HG03159 (cell line): ENCODE measurements at regions not wholly inside any gene's neighbourhood (a gene's known extent, or its start where the extent isn't known, plus 50 kb on each side); places are given as distances from the start of the nearest gene placed in this dataset.

Source experiments
- ATAC-seq: cut with Tn5 transposase; IDR thresholded peaks from one replicate; pipeline ENCODE4 v1.9.1; 2021; ENCODE audit warnings: mild to moderate bottlenecking, moderate library complexity; ENCODE audit not compliant: unreplicated experiment

- ATAC-seq, result no peak
Observed at GRCh38 chr7:85529201-85529600, 342.3 kb upstream of the SEMA3D start.

GRCh38 chr7:85528581-85528980, 341.7 kb upstream of the SEMA3D start:
- no peak for ATAC-seq

GRCh38 chr7:85525676-85526075, 338.8 kb upstream of the SEMA3D start:
- ATAC-seq, result no peak

GRCh38 chr7:85522070-85522469, 335.2 kb upstream of the SEMA3D start:
- no peak for ATAC-seq

GRCh38 chr7:85521108-85521694, 334.3 kb upstream of the SEMA3D start:
- no peak for ATAC-seq

GRCh38 chr7:85520175-85520574, 333.3 kb upstream of the SEMA3D start:
- no peak for ATAC-seq

GRCh38 chr7:85516675-85517074, 329.8 kb upstream of the SEMA3D start:
- ATAC-seq, result no peak

GRCh38 chr7:85512790-85513189, 325.9 kb upstream of the SEMA3D start:
- no peak for ATAC-seq

GRCh38 chr7:85510287-85510686, 323.4 kb upstream of the SEMA3D start:
- ATAC-seq, result no peak

GRCh38 chr7:85509476-85509875, 322.6 kb upstream of the SEMA3D start:
- ATAC-seq, result no peak

- no peak for ATAC-seq
Observed at GRCh38 chr7:85508642-85509410, 322.0 kb upstream of the SEMA3D start.

GRCh38 chr7:85498031-85498430, 311.2 kb upstream of the SEMA3D start:
- ATAC-seq, result no peak

GRCh38 chr7:85489498-85489897, 302.6 kb upstream of the SEMA3D start:
- no peak for ATAC-seq

- no peak for ATAC-seq
Observed at GRCh38 chr7:85488406-85488805, 301.6 kb upstream of the SEMA3D start.

GRCh38 chr7:85483177-85483576, 296.3 kb upstream of the SEMA3D start:
- ATAC-seq, result no peak

GRCh38 chr7:85480666-85481065, 293.8 kb upstream of the SEMA3D start:
- ATAC-seq, result no peak

- no peak for ATAC-seq
Observed at GRCh38 chr7:85479918-85480643, 293.2 kb upstream of the SEMA3D start.

- no peak for ATAC-seq
Observed at GRCh38 chr7:85478530-85478929, 291.7 kb upstream of the SEMA3D start.

GRCh38 chr7:85475476-85475875, 288.6 kb upstream of the SEMA3D start:
- ATAC-seq, result no peak

- ATAC-seq, result no peak
Observed at GRCh38 chr7:85475071-85475470, 288.2 kb upstream of the SEMA3D start.

- peak; percentile 84 for ATAC-seq
Observed at GRCh38 chr7:85474234-85474633, 287.4 kb upstream of the SEMA3D start.

GRCh38 chr7:85471740-85472139, 284.9 kb upstream of the SEMA3D start:
- ATAC-seq, result peak; percentile 35
